ENCODE measurements at regions not wholly inside any gene's neighbourhood (a gene's known extent, or its start where the extent isn't known, plus 50 kb on each side); places are given as distances from the start of the nearest gene placed in this dataset.

DNA sequence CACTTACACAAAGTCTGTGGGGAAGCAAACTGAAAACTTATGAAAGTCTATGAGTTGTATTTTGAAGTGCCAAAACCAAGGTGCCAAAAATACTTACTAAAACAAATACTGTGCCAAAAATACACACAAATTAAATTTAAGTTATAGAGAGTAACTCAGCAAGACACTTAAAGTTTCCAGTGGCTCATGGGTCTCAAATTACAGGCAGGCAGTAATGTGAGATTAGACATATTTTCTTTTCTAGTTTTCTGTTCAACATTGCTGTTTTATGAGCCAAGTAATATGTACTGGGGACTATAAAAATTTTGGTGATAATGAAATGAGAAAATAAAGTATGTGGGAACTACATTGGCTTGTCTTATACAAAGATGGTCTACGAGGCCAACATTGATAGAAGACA, 172.2 kb upstream of the SNX2 start:
- no peaks in the 10 kb centered on the region for H3K9me2 ChIP-seq (ENCODE audit: low read depth, low read length)
- H3K9me3 ChIP-seq (ENCODE audit: low read length) = no peaks in the 10 kb centered on the region
- H3K4me3 ChIP-seq (ENCODE audit: low read depth, low read length, poor library complexity, severe bottlenecking) = no peak overlapping the region

DNA sequence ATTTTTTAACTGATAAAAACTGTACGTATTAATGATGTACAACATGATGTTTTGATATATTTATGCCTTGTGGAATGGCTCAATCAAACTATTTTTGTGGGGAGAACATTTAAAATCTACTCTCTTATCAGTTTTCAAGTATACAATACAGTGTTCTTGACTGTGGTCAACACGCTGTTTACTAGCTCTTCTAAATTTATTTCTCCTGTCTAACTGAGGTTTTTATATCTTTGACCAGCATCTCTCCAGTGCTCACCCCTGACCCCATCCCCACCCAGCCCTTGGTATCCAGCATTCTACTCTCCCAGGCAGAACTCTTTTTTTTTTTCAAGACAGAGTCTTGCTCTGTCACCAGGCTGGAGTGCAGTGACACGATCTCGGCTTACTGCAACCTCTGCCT, 169.6 kb upstream of the SNX2 start:
- Histone ChIP-seq H3K4me1 (ENCODE audit: insufficient read depth, low read length, severe bottlenecking) (no peaks in the 10 kb centered on the region), H3K9me3 (ENCODE audit: low read length) (no peaks in the 10 kb centered on the region), H3F3A (ENCODE audit: insufficient read depth, low read length) (no peaks in the 10 kb centered on the region), H3K9me2 (ENCODE audit: low read depth, low read length) (no peaks in the 10 kb centered on the region), H3K27ac (ENCODE audit: low read depth, low read length, poor library complexity, severe bottlenecking) (no peak overlapping the region), H3K4me2 (ENCODE audit: low read length) (no peak overlapping the region), H2AFZ (ENCODE audit: low read length) (no peak overlapping the region), H3K9ac (ENCODE audit: low read length) (no peak overlapping the region), H3K27me3 (ENCODE audit: insufficient read depth, low read length) (no peaks in the 10 kb centered on the region), H3K36me3 (ENCODE audit: insufficient read depth, low read length) (no peaks in the 10 kb centered on the region), H4K20me1 (ENCODE audit: insufficient read depth, low read length) (no peaks in the 10 kb centered on the region), H3K4me3 (ENCODE audit: low read depth, low read length, poor library complexity, severe bottlenecking) (no peak overlapping the region), H3K79me2 (ENCODE audit: insufficient read depth, low read length) (no peaks in the 10 kb centered on the region)
- TF ChIP-seq, protein P1, sequence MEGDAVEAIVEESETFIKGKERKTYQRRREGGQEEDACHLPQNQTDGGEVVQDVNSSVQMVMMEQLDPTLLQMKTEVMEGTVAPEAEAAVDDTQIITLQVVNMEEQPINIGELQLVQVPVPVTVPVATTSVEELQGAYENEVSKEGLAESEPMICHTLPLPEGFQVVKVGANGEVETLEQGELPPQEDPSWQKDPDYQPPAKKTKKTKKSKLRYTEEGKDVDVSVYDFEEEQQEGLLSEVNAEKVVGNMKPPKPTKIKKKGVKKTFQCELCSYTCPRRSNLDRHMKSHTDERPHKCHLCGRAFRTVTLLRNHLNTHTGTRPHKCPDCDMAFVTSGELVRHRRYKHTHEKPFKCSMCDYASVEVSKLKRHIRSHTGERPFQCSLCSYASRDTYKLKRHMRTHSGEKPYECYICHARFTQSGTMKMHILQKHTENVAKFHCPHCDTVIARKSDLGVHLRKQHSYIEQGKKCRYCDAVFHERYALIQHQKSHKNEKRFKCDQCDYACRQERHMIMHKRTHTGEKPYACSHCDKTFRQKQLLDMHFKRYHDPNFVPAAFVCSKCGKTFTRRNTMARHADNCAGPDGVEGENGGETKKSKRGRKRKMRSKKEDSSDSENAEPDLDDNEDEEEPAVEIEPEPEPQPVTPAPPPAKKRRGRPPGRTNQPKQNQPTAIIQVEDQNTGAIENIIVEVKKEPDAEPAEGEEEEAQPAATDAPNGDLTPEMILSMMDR (IDR thresholded peaks at IDR 0.05; ENCODE audit: low read length) = no peak
- TF ChIP-seq EZH2 (IDR thresholded peaks at IDR 0.05; ENCODE audit: borderline replicate concordance, low read length) = no peak

More for the DNA sequence above, 172.2 kb upstream of the SNX2 start:
- no peaks in the 10 kb centered on the region for H3K4me1 ChIP-seq (ENCODE audit: insufficient read depth, low read length, severe bottlenecking)
- H3K27me3 ChIP-seq (ENCODE audit: insufficient read depth, low read length) = no peaks in the 10 kb centered on the region
- no peaks in the 10 kb centered on the region for H3F3A ChIP-seq (ENCODE audit: insufficient read depth, low read length)
- H3K4me2 ChIP-seq (ENCODE audit: low read length) = no peak overlapping the region
- TF ChIP-seq EZH2 (IDR thresholded peaks at IDR 0.05; ENCODE audit: borderline replicate concordance, low read length) = no peak
- TF ChIP-seq, protein P1 (IDR thresholded peaks at IDR 0.05; ENCODE audit: low read length) = no peak
- H3K9ac ChIP-seq (ENCODE audit: low read length) = no peak overlapping the region
- no peak overlapping the region for H2AFZ ChIP-seq (ENCODE audit: low read length)
- H3K79me2 ChIP-seq (ENCODE audit: insufficient read depth, low read length) = no peaks in the 10 kb centered on the region
- H4K20me1 ChIP-seq (ENCODE audit: insufficient read depth, low read length) = no peaks in the 10 kb centered on the region
- no peak overlapping the region for H3K27ac ChIP-seq (ENCODE audit: low read depth, low read length, poor library complexity, severe bottlenecking)
- no peaks in the 10 kb centered on the region for H3K36me3 ChIP-seq (ENCODE audit: insufficient read depth, low read length)

DNA sequence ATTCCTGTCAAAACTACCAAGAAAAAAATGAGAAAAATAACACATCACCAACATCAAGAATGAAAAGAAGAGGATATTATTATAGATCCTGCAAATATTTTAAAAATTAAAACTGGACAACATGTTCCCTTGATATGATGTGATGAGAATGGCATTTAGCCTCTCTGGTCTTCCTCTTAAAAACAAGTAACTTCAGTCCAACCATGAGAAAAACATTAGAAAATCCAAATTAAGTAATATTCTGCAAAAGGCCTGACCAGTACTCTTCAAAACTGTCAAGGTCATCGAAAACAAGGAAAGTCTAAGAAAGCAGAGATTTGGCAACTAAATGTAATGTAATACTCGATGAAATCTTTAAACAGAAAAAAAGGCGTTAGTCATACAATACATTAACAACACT, 167.1 kb upstream of the SNX2 start:
- H3F3A ChIP-seq (ENCODE audit: insufficient read depth, low read length) = no peaks in the 10 kb centered on the region
- no peak overlapping the region for H3K9ac ChIP-seq (ENCODE audit: low read length)
- H3K4me1 ChIP-seq (ENCODE audit: insufficient read depth, low read length, severe bottlenecking) = no peaks in the 10 kb centered on the region
- H4K20me1 ChIP-seq (ENCODE audit: insufficient read depth, low read length) = no peaks in the 10 kb centered on the region
- H3K27me3 ChIP-seq (ENCODE audit: insufficient read depth, low read length) = no peaks in the 10 kb centered on the region
- no peak overlapping the region for H2AFZ ChIP-seq (ENCODE audit: low read length)
- no peak overlapping the region for H3K4me3 ChIP-seq (ENCODE audit: low read depth, low read length, poor library complexity, severe bottlenecking)
- no peaks in the 10 kb centered on the region for H3K36me3 ChIP-seq (ENCODE audit: insufficient read depth, low read length)
- no peaks in the 10 kb centered on the region for H3K9me3 ChIP-seq (ENCODE audit: low read length)
- H3K4me2 ChIP-seq (ENCODE audit: low read length) = no peak overlapping the region
- TF ChIP-seq EZH2 (IDR thresholded peaks at IDR 0.05; ENCODE audit: borderline replicate concordance, low read length) = no peak
- TF ChIP-seq, protein P1 (IDR thresholded peaks at IDR 0.05; ENCODE audit: low read length) = no peak
- H3K79me2 ChIP-seq (ENCODE audit: insufficient read depth, low read length) = no peaks in the 10 kb centered on the region
- H3K9me2 ChIP-seq (ENCODE audit: low read depth, low read length) = no peaks in the 10 kb centered on the region
- H3K27ac ChIP-seq (ENCODE audit: low read depth, low read length, poor library complexity, severe bottlenecking) = no peak overlapping the region
